Activated gamma-delta T cell treated with anti-CD3 and anti-CD28 coated beads, Interleukin-2, amount 50 U/mL, for 16 hours (primary cell): ENCODE measurements at regions not wholly inside any gene's neighbourhood (a gene's known extent, or its start where the extent isn't known, plus 50 kb on each side); places are given as distances from the start of the nearest gene placed in this dataset.

Source experiments
- DNase-seq: peaks from one replicate; pipeline ENCODE4 v3.0.0-alpha.2; 2020; ENCODE audit warnings: low read depth

GRCh38 chr2:12589802-12590320, 126.9 kb upstream of the TRIB2 start:
- no peak for DNase-seq

GRCh38 chr2:12592296-12592695, 124.4 kb upstream of the TRIB2 start:
- no peak for DNase-seq

- DNase-seq = no peak
Observed at GRCh38 chr2:12594590-12594989, 122.1 kb upstream of the TRIB2 start.

- no peak for DNase-seq
Observed at GRCh38 chr2:12596771-12597170, 120.0 kb upstream of the TRIB2 start.

GRCh38 chr2:12597610-12598009, 119.1 kb upstream of the TRIB2 start:
- no peak for DNase-seq

- no peak for DNase-seq
Observed at GRCh38 chr2:12602661-12603060, 114.1 kb upstream of the TRIB2 start.

- DNase-seq = no peak
Observed at GRCh38 chr2:12603781-12604295, 112.9 kb upstream of the TRIB2 start.

GRCh38 chr2:12604341-12604740, 112.4 kb upstream of the TRIB2 start:
- no peak for DNase-seq

GRCh38 chr2:12605366-12605765, 111.4 kb upstream of the TRIB2 start:
- no peak for DNase-seq

GRCh38 chr2:12605936-12606335, 110.8 kb upstream of the TRIB2 start:
- no peak for DNase-seq

- DNase-seq = no peak
Observed at GRCh38 chr2:12606472-12607000, 110.2 kb upstream of the TRIB2 start.

GRCh38 chr2:12607971-12608370, 108.8 kb upstream of the TRIB2 start:
- no peak for DNase-seq

- no peak for DNase-seq
Observed at GRCh38 chr2:12610314-12610713, 106.4 kb upstream of the TRIB2 start.

- DNase-seq = no peak
Observed at GRCh38 chr2:12612168-12612567, 104.6 kb upstream of the TRIB2 start.

GRCh38 chr2:12612671-12613070, 104.1 kb upstream of the TRIB2 start:
- DNase-seq = no peak

- DNase-seq = no peak
Observed at GRCh38 chr2:12613137-12613835, 103.5 kb upstream of the TRIB2 start.

GRCh38 chr2:12615509-12615908, 101.2 kb upstream of the TRIB2 start:
- no peak for DNase-seq

GRCh38 chr2:12616456-12617156, 100.1 kb upstream of the TRIB2 start:
- DNase-seq = no peak

- no peak for DNase-seq
Observed at GRCh38 chr2:12617366-12617765, 99.4 kb upstream of the TRIB2 start.

- DNase-seq = no peak
Observed at GRCh38 chr2:12617853-12618252, 98.9 kb upstream of the TRIB2 start.

GRCh38 chr2:12618576-12618975, 98.2 kb upstream of the TRIB2 start:
- no peak for DNase-seq

- DNase-seq = no peak
Observed at GRCh38 chr2:12619975-12620374, 96.8 kb upstream of the TRIB2 start.

GRCh38 chr2:12620759-12621158, 96.0 kb upstream of the TRIB2 start:
- no peak for DNase-seq
